SK-N-SH (cell line): ENCODE measurements at regions not wholly inside any gene's neighbourhood (a gene's known extent, or its start where the extent isn't known, plus 50 kb on each side); places are given as distances from the start of the nearest gene placed in this dataset.

ENCODE experiments used
- CTCF ChIA-PET: fragments of 300-600, 350-600 bp; formaldehyde crosslinking; extraction: SDS; loops from one replicate; lab custom pipeline; 2021; lab: Yijun Ruan, JAX
- POLR2A ChIA-PET: fragments of 350-600 bp; sonication (Branson Sonifier 250); formaldehyde crosslinking; extraction: SDS; loops from one replicate; lab custom pipeline; 2020; ENCODE audit warnings: antibody characterized with exemption, inconsistent platforms; lab: Yijun Ruan, JAX
- DNase-seq: peaks from one replicate; pipeline ENCODE4 v3.0.0; 2012
- H2AFZ ChIP-seq: fragments of 200-600 bp; sonication (generic); 2 replicates; pipeline ENCODE4 v1.8.1; 2016; ENCODE audit warnings: antibody characterized with exemption, mild to moderate bottlenecking, low read depth
- H3F3A ChIP-seq: fragments of 200-600 bp; sonication (generic); replicated peaks from 2 replicates; pipeline ENCODE3; 2016; ENCODE audit warnings: antibody characterized with exemption, mild to moderate bottlenecking; ENCODE audit not compliant: insufficient read depth
- H3K27ac ChIP-seq, 2 experiments: fragments of 200-500 bp in 1 of 2; fragments of 200-600 bp in 1 of 2; sonication (Bioruptor generic) in 1 of 2; sonication (generic), shearing (Covaris generic) in 1 of 2; 2 replicates each; pipeline versions ENCODE4 v1.5.1 to v1.6.1; 2014 to 2016; ENCODE audit warnings: low read depth in 2 of 2, inconsistent platforms in 1 of 2, low read length in 1 of 2, mild to moderate bottlenecking in 1 of 2, mixed read lengths in 1 of 2
- H3K27me3 ChIP-seq: fragments of 200-600 bp; sonication (generic), shearing (Covaris generic); 2 replicates; pipeline ENCODE4 v1.6.1; 2016; ENCODE audit warnings: mixed run types; ENCODE audit not compliant: insufficient read depth
- H3K36me3 ChIP-seq, 2 experiments: fragments of 200-500 bp in 1 of 2; fragments of 200-600 bp in 1 of 2; sonication (Bioruptor generic) in 1 of 2; sonication (generic) in 1 of 2; replicated peaks in 1 of 2; 2 replicates each; pipeline versions ENCODE3 to v1.5.1; 2014 to 2016; ENCODE audit warnings: low read length in 1 of 2, mild to moderate bottlenecking in 1 of 2; ENCODE audit not compliant: insufficient read depth in 2 of 2, control insufficient read depth in 1 of 2
- H3K4me1 ChIP-seq, 2 experiments: fragments of 200-500 bp in 1 of 2; fragments of 200-600 bp in 1 of 2; sonication (Bioruptor generic) in 1 of 2; sonication (generic), shearing (Covaris generic) in 1 of 2; 2 replicates each; pipeline versions ENCODE4 v1.5.1 to v1.6.1; 2014 to 2016; ENCODE audit warnings: low read depth in 1 of 2, low read length in 1 of 2, mixed run types in 1 of 2; ENCODE audit not compliant: insufficient read depth in 2 of 2, control insufficient read depth in 1 of 2
- H3K4me2 ChIP-seq: fragments of 200-600 bp; sonication (generic), shearing (Covaris generic); 2 replicates; pipeline ENCODE4 v1.6.1; 2017; ENCODE audit warnings: mixed run types
- H3K4me3 ChIP-seq, 2 experiments: fragments of 200-500 bp in 1 of 2; fragments of 200-600 bp in 1 of 2; sonication (Bioruptor generic) in 1 of 2; sonication (generic), shearing (Covaris generic) in 1 of 2; 2 replicates each; pipeline versions ENCODE4 v1.5.1 to v1.8.1; 2014 to 2016; ENCODE audit warnings: low read depth in 2 of 2, inconsistent platforms in 1 of 2, low read length in 1 of 2, mild to moderate bottlenecking in 1 of 2, mixed read lengths in 1 of 2, moderate library complexity in 1 of 2
- H3K79me2 ChIP-seq: fragments of 200-600 bp; sonication (generic); 2 replicates; pipeline ENCODE4 v1.8.1; 2017; ENCODE audit warnings: mild to moderate bottlenecking; ENCODE audit not compliant: insufficient read depth
- H3K9ac ChIP-seq: fragments of 200-600 bp; sonication (generic); 2 replicates; pipeline ENCODE4 v1.6.1; 2017; ENCODE audit warnings: mixed run types
- H3K9me2 ChIP-seq: fragments of 200-600 bp; sonication (generic); 2 replicates; pipeline ENCODE4 v1.6.1; 2017; ENCODE audit warnings: mixed run types
- H3K9me3 ChIP-seq: fragments of 200-600 bp; sonication (generic); 2 replicates; pipeline ENCODE4 v1.6.1; 2017; ENCODE audit warnings: mixed run types, mild to moderate bottlenecking, moderate library complexity
- H4K20me1 ChIP-seq: fragments of 200-600 bp; sonication (generic); 2 replicates; pipeline ENCODE4 v1.6.1; 2017; ENCODE audit warnings: mild to moderate bottlenecking, mixed run types; ENCODE audit not compliant: insufficient read depth
- CHD2 ChIP-seq: fragments of 150-350 bp; IDR thresholded peaks from 2 replicates; pipeline ENCODE4 v1.6.1; 2018; ENCODE audit warnings: low read length; ENCODE audit not compliant: partially characterized antibody
- EZH2phosphoT487 ChIP-seq: fragments of 200-600 bp; sonication (generic); IDR thresholded peaks from 2 replicates; pipeline ENCODE4 v1.6.1; 2017; ENCODE audit warnings: low read depth, mixed run types, mild to moderate bottlenecking, antibody characterized with exemption, moderate library complexity, borderline replicate concordance
- GABPA ChIP-seq: IDR thresholded peaks from 2 replicates; pipeline ENCODE4 v1.4.0; 2012; ENCODE audit warnings: low read depth, mild to moderate bottlenecking
- JUND ChIP-seq: IDR thresholded peaks from 2 replicates; pipeline ENCODE4 v1.4.0; 2012
- NRF1 ChIP-seq: IDR thresholded peaks from 2 replicates; pipeline ENCODE4 v1.6.1; 2012; ENCODE audit warnings: low read depth, mild to moderate bottlenecking, low read length
- PBX3 ChIP-seq: IDR thresholded peaks from 2 replicates; pipeline ENCODE4; 2012
- RCOR1 ChIP-seq: fragments of 150-350 bp; IDR thresholded peaks from 2 replicates; pipeline ENCODE4 v1.6.1; 2017; ENCODE audit warnings: antibody characterized with exemption, low read length
- SIN3A ChIP-seq: IDR thresholded peaks from 2 replicates; pipeline ENCODE4 v1.6.1; 2012; ENCODE audit warnings: low read depth, mild to moderate bottlenecking, low read length, moderate library complexity, borderline replicate concordance
- SMC3 ChIP-seq: IDR thresholded peaks from 2 replicates; pipeline ENCODE4 v1.6.1; 2012; ENCODE audit warnings: low read depth, low read length, improper control_type of control experiment
- TAF1 ChIP-seq: IDR thresholded peaks from 2 replicates; pipeline ENCODE4 v1.6.1; 2012; ENCODE audit warnings: low read depth, mild to moderate bottlenecking, low read length, moderate library complexity, borderline replicate concordance
- YY1 ChIP-seq: IDR thresholded peaks from 2 replicates; pipeline ENCODE4 v1.4.0; 2012; ENCODE audit warnings: low read depth, mild to moderate bottlenecking
- ZBTB33 ChIP-seq: IDR thresholded peaks from 2 replicates; pipeline ENCODE4 v1.4.0; 2012; ENCODE audit warnings: low read depth, borderline replicate concordance
- WGBS: methylation state at CpG from one replicate; pipeline ENCODE4 v1.1.6; 2017; ENCODE audit warnings: low lambda C conversion rate; 5-methylcytosine and 5-hydroxymethylcytosine counted together

GRCh38 chr21:25246546-25246945 lies 360.7 kb downstream of the MRPL39 start:
- Histone ChIP-seq H3K36me3 (no peaks in the 10 kb centered on the region), H3K4me1 (peaks cover 0 to 2% of the 10 kb centered on the region in 2 experiments; a peak in 2 of 4 replicates), H2AFZ (no peak overlapping the region), H3K79me2 (no peaks in the 10 kb centered on the region), H3K4me2 (no peak overlapping the region), H3F3A (peaks cover 3% of the 10 kb centered on the region), H4K20me1 (no peaks in the 10 kb centered on the region), H3K27me3 (no peaks in the 10 kb centered on the region), H3K9me3 (no peaks in the 10 kb centered on the region), H3K9ac (no peak overlapping the region), H3K4me3 (no peak overlapping the region), H3K9me2 (no peaks in the 10 kb centered on the region), H3K27ac (no peak overlapping the region)
- 95% methylated on average over 1 of the region's 1 CpG for WGBS
- TF ChIP-seq ZBTB33 (no peak), PBX3 (no peak)
- no peak for DNase-seq
- ChIA-PET POLR2A (no interaction called here), CTCF (interaction anchor here (1.1 kb wide), 1 partner anchor 22 kb away, joined by 3 read pairs; no protein-coding TSS in a partner anchor)

GRCh38 chr21:25244735-25245134 lies 362.5 kb downstream of the MRPL39 start:
- H2AFZ ChIP-seq: no peak overlapping the region
- H3K4me1 ChIP-seq: peaks cover 0 to 2% of the 10 kb centered on the region in 2 experiments; a peak in 2 of 4 replicates
- H3K36me3 ChIP-seq: peaks cover 0 to 6% of the 10 kb centered on the region in 2 experiments
- peaks cover 3% of the 10 kb centered on the region for H3F3A ChIP-seq
- no peaks in the 10 kb centered on the region for H3K27me3 ChIP-seq
- H4K20me1 ChIP-seq: no peaks in the 10 kb centered on the region
- POLR2A ChIA-PET: no interaction called here
- WGBS: 77% methylated on average over 1 of the region's 1 CpG
- no peak overlapping the region for H3K9ac ChIP-seq
- H3K9me3 ChIP-seq: no peaks in the 10 kb centered on the region
- TF ChIP-seq YY1: no peak
- no peak for TF ChIP-seq TAF1
- no peak for TF ChIP-seq NRF1
- no peak for TF ChIP-seq EZH2phosphoT487
- TF ChIP-seq CHD2: no peak
- TF ChIP-seq SIN3A: no peak
- no peak for TF ChIP-seq RCOR1
- TF ChIP-seq GABPA: no peak
- TF ChIP-seq SMC3: no peak
- no peak for TF ChIP-seq JUND
- H3K27ac ChIP-seq: no peak overlapping the region; a peak in 1 of 4 replicates
- H3K4me2 ChIP-seq: no peak overlapping the region
- no peak overlapping the region for H3K4me3 ChIP-seq
- H3K9me2 ChIP-seq: no peaks in the 10 kb centered on the region
- CTCF ChIA-PET: no interaction called here
- no peaks in the 10 kb centered on the region for H3K79me2 ChIP-seq
- DNase-seq: no peak
